Prostate gland (tissue), 2 donors: ENCODE measurements at regions not wholly inside any gene's neighbourhood (a gene's known extent, or its start where the extent isn't known, plus 50 kb on each side); places are given as distances from the start of the nearest gene placed in this dataset.

Experiments used
- POLR2A ChIP-seq: fragments of 450-650 bp; IDR thresholded peaks from one replicate; pipeline ENCODE4 v1.6.1; 2016; ENCODE audit warnings: antibody characterized with exemption, mild to moderate bottlenecking
- POLR2AphosphoS5 ChIP-seq: sonication (generic); formaldehyde crosslinking; IDR thresholded peaks from one replicate; pipeline ENCODE4 v1.6.1; 2017; ENCODE audit warnings: antibody characterized with exemption
- TF ChIP-seq, protein P1 (sequence below), 4 experiments: fragments of 200-600 bp in 2 of 4; fragments of 450-650 bp in 2 of 4; sonication (generic) in 2 of 4; IDR thresholded peaks; 1 replicate in 3 of 4; 2 replicates in 1 of 4; pipeline ENCODE4 v1.5.1; 2016 to 2019; ENCODE audit warnings: antibody characterized with exemption in 4 of 4, mild to moderate bottlenecking in 2 of 4, moderate library complexity in 2 of 4

DNA sequence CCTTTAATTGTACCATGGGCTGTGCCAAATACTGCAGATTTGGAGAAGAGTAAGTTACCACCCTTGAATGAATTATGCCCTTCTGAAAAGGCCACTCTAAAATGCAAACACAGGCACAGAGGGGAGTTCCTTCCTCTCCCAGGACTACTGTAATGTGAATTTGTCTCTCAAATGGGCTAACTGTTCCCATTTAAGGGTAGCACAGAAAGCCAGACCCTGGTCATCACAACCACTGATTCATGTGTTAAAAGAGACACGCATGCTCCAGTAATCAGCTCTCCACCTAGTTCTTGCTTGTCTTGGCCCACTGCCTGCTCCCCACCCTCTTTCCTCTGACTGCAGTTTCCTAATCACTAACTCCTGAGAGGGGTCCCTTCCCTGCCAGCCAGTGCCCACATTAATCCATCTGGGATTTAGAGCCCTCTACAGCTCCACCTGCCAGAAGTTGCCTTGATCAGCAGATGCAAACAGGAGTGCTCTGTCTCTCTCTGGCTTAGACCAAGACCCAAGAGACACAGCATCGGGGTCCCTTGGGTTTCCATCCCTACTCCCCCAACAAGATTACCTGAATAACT, 382.4 kb downstream of the TMEM167A start:
- no peak for TF ChIP-seq POLR2A
- TF ChIP-seq, protein P1, sequence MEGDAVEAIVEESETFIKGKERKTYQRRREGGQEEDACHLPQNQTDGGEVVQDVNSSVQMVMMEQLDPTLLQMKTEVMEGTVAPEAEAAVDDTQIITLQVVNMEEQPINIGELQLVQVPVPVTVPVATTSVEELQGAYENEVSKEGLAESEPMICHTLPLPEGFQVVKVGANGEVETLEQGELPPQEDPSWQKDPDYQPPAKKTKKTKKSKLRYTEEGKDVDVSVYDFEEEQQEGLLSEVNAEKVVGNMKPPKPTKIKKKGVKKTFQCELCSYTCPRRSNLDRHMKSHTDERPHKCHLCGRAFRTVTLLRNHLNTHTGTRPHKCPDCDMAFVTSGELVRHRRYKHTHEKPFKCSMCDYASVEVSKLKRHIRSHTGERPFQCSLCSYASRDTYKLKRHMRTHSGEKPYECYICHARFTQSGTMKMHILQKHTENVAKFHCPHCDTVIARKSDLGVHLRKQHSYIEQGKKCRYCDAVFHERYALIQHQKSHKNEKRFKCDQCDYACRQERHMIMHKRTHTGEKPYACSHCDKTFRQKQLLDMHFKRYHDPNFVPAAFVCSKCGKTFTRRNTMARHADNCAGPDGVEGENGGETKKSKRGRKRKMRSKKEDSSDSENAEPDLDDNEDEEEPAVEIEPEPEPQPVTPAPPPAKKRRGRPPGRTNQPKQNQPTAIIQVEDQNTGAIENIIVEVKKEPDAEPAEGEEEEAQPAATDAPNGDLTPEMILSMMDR (IDR thresholded peaks at IDR 0.05) = no peak
- TF ChIP-seq POLR2AphosphoS5 = no peak
